ENCODE measurements at regions not wholly inside any gene's neighbourhood (a gene's known extent, or its start where the extent isn't known, plus 50 kb on each side); places are given as distances from the start of the nearest gene placed in this dataset.
"Not testable (repeated sequence)": the region's sequence is repeated elsewhere in the genome, so short reads cannot be mapped to it uniquely, and the experiment has no call there.

- H3K27me3 ChIP-seq (ENCODE audit: control insufficient read depth, insufficient read depth, low read length), result no peaks in the 10 kb centered on the region
- H3K27ac ChIP-seq (ENCODE audit: low read depth, low read length), result no peak overlapping the region
Observed at GRCh38 chr5:54792611-54793404, 192.6 kb downstream of the ESM1 start.

GRCh38 chr5:54787910-54788309 lies 197.5 kb downstream of the ESM1 start:
- H3K27ac ChIP-seq (ENCODE audit: low read depth, low read length); H3K9me3 ChIP-seq (ENCODE audit: control insufficient read depth, insufficient read depth, low read length); H3K4me3 ChIP-seq (ENCODE audit: low read depth, low read length); H3K4me1 ChIP-seq (ENCODE audit: control insufficient read depth, insufficient read depth, low read length); H3K27me3 ChIP-seq (ENCODE audit: control insufficient read depth, insufficient read depth, low read length); H3K9ac ChIP-seq (ENCODE audit: low read depth, low read length); H3K36me3 ChIP-seq (ENCODE audit: control insufficient read depth, insufficient read depth, low read length): not testable (repeated sequence)

More at GRCh38 chr5:54792611-54793404, 192.6 kb downstream of the ESM1 start:
- no peak overlapping the region for H3K9ac ChIP-seq (ENCODE audit: low read depth, low read length)
- no peaks in the 10 kb centered on the region for H3K36me3 ChIP-seq (ENCODE audit: control insufficient read depth, insufficient read depth, low read length)
- no peaks in the 10 kb centered on the region for H3K4me1 ChIP-seq (ENCODE audit: control insufficient read depth, insufficient read depth, low read length)
- no peaks in the 10 kb centered on the region for H3K9me3 ChIP-seq (ENCODE audit: control insufficient read depth, insufficient read depth, low read length)
- no peak overlapping the region for H3K4me3 ChIP-seq (ENCODE audit: low read depth, low read length)

- no peaks in the 10 kb centered on the region for H3K4me1 ChIP-seq (ENCODE audit: control insufficient read depth, insufficient read depth, low read length)
- no peak overlapping the region for H3K9ac ChIP-seq (ENCODE audit: low read depth, low read length)
- H3K36me3 ChIP-seq (ENCODE audit: control insufficient read depth, insufficient read depth, low read length), result no peaks in the 10 kb centered on the region
- H3K27ac ChIP-seq (ENCODE audit: low read depth, low read length), result no peak overlapping the region
- no peak overlapping the region for H3K4me3 ChIP-seq (ENCODE audit: low read depth, low read length)
- no peaks in the 10 kb centered on the region for H3K9me3 ChIP-seq (ENCODE audit: control insufficient read depth, insufficient read depth, low read length)
- no peaks in the 10 kb centered on the region for H3K27me3 ChIP-seq (ENCODE audit: control insufficient read depth, insufficient read depth, low read length)
Observed at GRCh38 chr5:54785729-54786591, 199.4 kb downstream of the ESM1 start.

GRCh38 chr5:54778783-54779182 lies 206.6 kb downstream of the ESM1 start:
- H3K27ac ChIP-seq (ENCODE audit: low read depth, low read length), result no peak overlapping the region
- no peak overlapping the region for H3K9ac ChIP-seq (ENCODE audit: low read depth, low read length)
- no peaks in the 10 kb centered on the region for H3K27me3 ChIP-seq (ENCODE audit: control insufficient read depth, insufficient read depth, low read length)
- H3K9me3 ChIP-seq (ENCODE audit: control insufficient read depth, insufficient read depth, low read length), result no peaks in the 10 kb centered on the region
- H3K36me3 ChIP-seq (ENCODE audit: control insufficient read depth, insufficient read depth, low read length), result no peaks in the 10 kb centered on the region
- H3K4me3 ChIP-seq (ENCODE audit: low read depth, low read length), result no peak overlapping the region
- no peaks in the 10 kb centered on the region for H3K4me1 ChIP-seq (ENCODE audit: control insufficient read depth, insufficient read depth, low read length)

GRCh38 chr5:54775645-54776044 lies 209.7 kb downstream of the ESM1 start:
- Histone ChIP-seq H3K4me1 (ENCODE audit: control insufficient read depth, insufficient read depth, low read length) (no peaks in the 10 kb centered on the region), H3K27me3 (ENCODE audit: control insufficient read depth, insufficient read depth, low read length) (no peaks in the 10 kb centered on the region)

GRCh38 chr5:54774281-54775170 lies 210.9 kb downstream of the ESM1 start:
- Histone ChIP-seq H3K27me3 (ENCODE audit: control insufficient read depth, insufficient read depth, low read length) (no peaks in the 10 kb centered on the region), H3K9me3 (ENCODE audit: control insufficient read depth, insufficient read depth, low read length) (no peaks in the 10 kb centered on the region), H3K9ac (ENCODE audit: low read depth, low read length) (no peak overlapping the region), H3K4me1 (ENCODE audit: control insufficient read depth, insufficient read depth, low read length) (no peaks in the 10 kb centered on the region), H3K4me3 (ENCODE audit: low read depth, low read length) (no peak overlapping the region), H3K36me3 (ENCODE audit: control insufficient read depth, insufficient read depth, low read length) (no peaks in the 10 kb centered on the region), H3K27ac (ENCODE audit: low read depth, low read length) (no peak overlapping the region)

More at GRCh38 chr5:54775645-54776044, 209.7 kb downstream of the ESM1 start:
- Histone ChIP-seq H3K9ac (ENCODE audit: low read depth, low read length) (no peak overlapping the region), H3K9me3 (ENCODE audit: control insufficient read depth, insufficient read depth, low read length) (no peaks in the 10 kb centered on the region), H3K4me3 (ENCODE audit: low read depth, low read length) (no peak overlapping the region), H3K36me3 (ENCODE audit: control insufficient read depth, insufficient read depth, low read length) (no peaks in the 10 kb centered on the region), H3K27ac (ENCODE audit: low read depth, low read length) (no peak overlapping the region)

GRCh38 chr5:54772684-54773083 lies 212.7 kb downstream of the ESM1 start:
- no peaks in the 10 kb centered on the region for H3K4me1 ChIP-seq (ENCODE audit: control insufficient read depth, insufficient read depth, low read length)
- no peaks in the 10 kb centered on the region for H3K36me3 ChIP-seq (ENCODE audit: control insufficient read depth, insufficient read depth, low read length)
- no peak overlapping the region for H3K27ac ChIP-seq (ENCODE audit: low read depth, low read length)
- H3K9ac ChIP-seq (ENCODE audit: low read depth, low read length), result no peak overlapping the region
- no peaks in the 10 kb centered on the region for H3K27me3 ChIP-seq (ENCODE audit: control insufficient read depth, insufficient read depth, low read length)
- H3K4me3 ChIP-seq (ENCODE audit: low read depth, low read length), result no peak overlapping the region
- no peaks in the 10 kb centered on the region for H3K9me3 ChIP-seq (ENCODE audit: control insufficient read depth, insufficient read depth, low read length)

GRCh38 chr5:54772231-54772630 lies 213.2 kb downstream of the ESM1 start:
- H3K9ac ChIP-seq (ENCODE audit: low read depth, low read length), result no peak overlapping the region
- no peaks in the 10 kb centered on the region for H3K4me1 ChIP-seq (ENCODE audit: control insufficient read depth, insufficient read depth, low read length)
- no peak overlapping the region for H3K27ac ChIP-seq (ENCODE audit: low read depth, low read length)
- no peaks in the 10 kb centered on the region for H3K27me3 ChIP-seq (ENCODE audit: control insufficient read depth, insufficient read depth, low read length)
- no peaks in the 10 kb centered on the region for H3K9me3 ChIP-seq (ENCODE audit: control insufficient read depth, insufficient read depth, low read length)
- H3K36me3 ChIP-seq (ENCODE audit: control insufficient read depth, insufficient read depth, low read length), result no peaks in the 10 kb centered on the region
- H3K4me3 ChIP-seq (ENCODE audit: low read depth, low read length), result no peak overlapping the region

GRCh38 chr5:54769746-54770145 lies 215.6 kb downstream of the ESM1 start:
- Histone ChIP-seq H3K27me3 (ENCODE audit: control insufficient read depth, insufficient read depth, low read length) (no peaks in the 10 kb centered on the region), H3K4me3 (ENCODE audit: low read depth, low read length) (no peak overlapping the region), H3K9ac (ENCODE audit: low read depth, low read length) (no peak overlapping the region), H3K4me1 (ENCODE audit: control insufficient read depth, insufficient read depth, low read length) (no peaks in the 10 kb centered on the region), H3K9me3 (ENCODE audit: control insufficient read depth, insufficient read depth, low read length) (no peaks in the 10 kb centered on the region), H3K36me3 (ENCODE audit: control insufficient read depth, insufficient read depth, low read length) (no peaks in the 10 kb centered on the region), H3K27ac (ENCODE audit: low read depth, low read length) (no peak overlapping the region)

GRCh38 chr5:54769072-54769471 lies 216.3 kb downstream of the ESM1 start:
- Histone ChIP-seq H3K27me3 (ENCODE audit: control insufficient read depth, insufficient read depth, low read length) (no peaks in the 10 kb centered on the region), H3K4me1 (ENCODE audit: control insufficient read depth, insufficient read depth, low read length) (no peaks in the 10 kb centered on the region), H3K36me3 (ENCODE audit: control insufficient read depth, insufficient read depth, low read length) (no peaks in the 10 kb centered on the region), H3K9ac (ENCODE audit: low read depth, low read length) (no peak overlapping the region), H3K27ac (ENCODE audit: low read depth, low read length) (no peak overlapping the region), H3K9me3 (ENCODE audit: control insufficient read depth, insufficient read depth, low read length) (no peaks in the 10 kb centered on the region), H3K4me3 (ENCODE audit: low read depth, low read length) (no peak overlapping the region)

Data from HUES48 (cell line).